GM18907 (cell line): ENCODE measurements at regions not wholly inside any gene's neighbourhood (a gene's known extent, or its start where the extent isn't known, plus 50 kb on each side); places are given as distances from the start of the nearest gene placed in this dataset.

ENCODE experiments used
- ATAC-seq: cut with Tn5 transposase; IDR thresholded peaks from one replicate; pipeline ENCODE4 v1.9.1; 2021; ENCODE audit warnings: mild to moderate bottlenecking, moderate library complexity; ENCODE audit not compliant: unreplicated experiment

- no peak for ATAC-seq
These were observed 724.2 kb upstream of the CELF2 start for GRCh38 chr10:10293481-10293951.

- ATAC-seq = no peak
These were observed 723.3 kb upstream of the CELF2 start for GRCh38 chr10:10294184-10294880.

- no peak for ATAC-seq
These were observed 722.7 kb upstream of the CELF2 start for GRCh38 chr10:10294881-10295529.

DNA sequence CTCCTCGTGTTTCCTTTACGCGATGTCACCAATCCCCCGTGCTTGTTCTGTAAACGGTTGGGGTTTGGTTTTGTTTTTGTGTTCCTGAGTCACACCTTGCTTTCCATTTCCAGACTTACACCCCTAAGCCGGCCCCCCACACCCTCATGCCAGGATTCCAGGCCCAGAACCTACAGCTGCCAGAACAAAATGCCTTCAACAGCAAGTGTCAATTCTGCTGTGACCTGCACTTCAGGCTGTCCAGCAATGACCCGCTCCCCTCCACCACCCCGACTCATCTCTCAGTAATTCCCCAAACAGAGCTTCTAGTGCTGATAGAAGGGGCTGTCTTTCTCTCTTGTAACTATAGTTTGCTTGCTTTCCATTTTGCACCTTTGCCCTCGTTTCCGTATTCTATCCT lies 722.1 kb upstream of the CELF2 start:
- no peak for ATAC-seq

- ATAC-seq = no peak
These were observed 715.0 kb upstream of the CELF2 start for GRCh38 chr10:10302689-10303088.

DNA sequence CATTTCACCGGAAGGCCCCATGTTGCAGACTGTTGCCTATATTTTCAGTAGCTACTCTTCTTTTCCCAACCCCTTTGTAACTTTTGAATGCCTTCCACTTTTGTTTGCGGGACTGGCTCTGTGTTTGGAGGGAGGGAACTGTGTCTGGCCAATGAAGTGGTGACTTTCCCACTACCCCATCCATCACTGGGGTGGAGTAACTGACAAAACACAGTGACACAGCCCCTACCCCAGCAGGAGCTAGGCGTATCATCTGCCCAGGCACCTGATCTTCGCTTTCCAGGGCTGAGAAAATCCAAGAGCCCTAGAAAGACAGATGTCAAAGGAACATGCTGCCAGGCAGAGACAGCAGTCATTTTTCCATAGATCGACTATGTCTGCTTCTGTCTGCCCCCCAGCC lies 710.6 kb upstream of the CELF2 start:
- ATAC-seq = no peak

GRCh38 chr10:10307551-10307950 lies 710.1 kb upstream of the CELF2 start:
- no peak for ATAC-seq

DNA sequence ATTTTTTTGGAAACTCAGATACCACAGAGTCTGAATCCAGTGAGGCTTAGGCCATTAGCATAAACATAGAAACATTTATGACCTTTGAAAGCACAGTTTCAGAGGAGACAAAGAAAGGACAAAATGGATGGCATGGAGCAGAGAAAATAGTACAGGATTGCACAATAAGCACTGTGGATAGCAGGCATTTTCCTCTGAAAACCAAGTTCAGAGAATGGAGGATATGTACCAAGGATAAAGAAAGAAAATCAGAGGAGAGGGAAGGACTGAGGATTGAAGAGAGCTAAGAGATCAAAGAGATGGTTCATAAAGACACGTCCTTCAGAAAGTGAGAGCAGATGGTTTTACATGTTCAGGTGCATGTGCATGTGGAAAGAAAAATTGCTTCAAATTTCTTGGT lies 707.2 kb upstream of the CELF2 start:
- ATAC-seq = no peak

DNA sequence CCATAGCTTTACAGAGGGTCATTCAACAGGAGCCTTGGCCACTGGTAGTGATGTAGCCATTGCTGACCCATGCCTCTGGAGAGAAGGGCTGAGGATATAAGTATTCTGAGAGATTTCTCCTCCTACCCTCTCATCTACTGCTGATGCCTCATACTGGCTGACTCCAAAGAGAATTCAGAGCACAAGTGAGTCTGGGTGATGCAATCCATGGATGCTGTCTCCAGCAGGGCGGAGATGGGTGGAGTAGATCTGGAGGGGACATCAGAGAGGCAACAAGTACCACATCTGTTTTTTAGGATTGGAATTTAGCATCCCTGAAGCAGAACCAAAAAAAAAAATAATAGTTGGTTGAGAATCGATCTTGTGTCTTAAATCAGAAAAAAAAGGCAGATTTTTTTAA lies 705.7 kb upstream of the CELF2 start:
- ATAC-seq = no peak

- no peak for ATAC-seq
These were observed 704.4 kb upstream of the CELF2 start for GRCh38 chr10:10313149-10313835.

DNA sequence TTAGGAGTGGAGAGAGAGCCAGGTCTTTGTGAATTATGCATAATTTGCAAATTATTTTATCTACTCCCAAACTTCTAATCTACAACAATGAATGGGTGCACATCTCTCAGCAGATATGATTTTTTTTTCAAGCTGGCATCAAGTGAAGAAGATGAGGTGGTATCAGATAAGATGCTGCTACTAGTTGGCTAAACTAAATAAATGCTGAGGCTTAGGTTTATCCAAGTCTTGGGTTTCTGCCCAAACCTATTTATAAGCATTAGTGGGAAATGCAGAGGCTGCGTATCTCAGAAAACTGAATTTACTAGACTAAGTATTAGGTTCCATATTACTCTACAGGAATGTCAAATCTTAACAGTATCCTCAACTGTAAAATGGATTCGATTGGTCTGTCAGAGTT lies 703.0 kb upstream of the CELF2 start:
- ATAC-seq = no peak

DNA sequence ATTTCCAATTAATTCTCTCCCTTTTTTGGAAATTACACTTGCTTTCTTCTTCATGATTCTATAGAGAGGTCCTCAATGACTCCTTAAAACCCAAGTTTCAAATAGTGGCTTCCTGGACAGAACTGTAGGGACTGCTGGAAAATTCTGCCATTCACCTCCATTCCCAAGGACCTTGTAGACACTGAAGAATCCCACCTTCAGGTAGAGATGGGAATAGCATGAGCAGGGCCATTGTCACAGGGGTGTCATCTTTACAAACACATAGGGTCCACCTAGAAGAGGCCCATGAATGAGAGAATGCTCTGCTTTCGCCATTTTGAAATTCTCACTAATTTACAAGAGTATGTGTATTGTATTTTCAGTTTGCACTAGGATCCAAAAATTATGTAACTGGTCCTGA lies 701.7 kb upstream of the CELF2 start:
- ATAC-seq = no peak

DNA sequence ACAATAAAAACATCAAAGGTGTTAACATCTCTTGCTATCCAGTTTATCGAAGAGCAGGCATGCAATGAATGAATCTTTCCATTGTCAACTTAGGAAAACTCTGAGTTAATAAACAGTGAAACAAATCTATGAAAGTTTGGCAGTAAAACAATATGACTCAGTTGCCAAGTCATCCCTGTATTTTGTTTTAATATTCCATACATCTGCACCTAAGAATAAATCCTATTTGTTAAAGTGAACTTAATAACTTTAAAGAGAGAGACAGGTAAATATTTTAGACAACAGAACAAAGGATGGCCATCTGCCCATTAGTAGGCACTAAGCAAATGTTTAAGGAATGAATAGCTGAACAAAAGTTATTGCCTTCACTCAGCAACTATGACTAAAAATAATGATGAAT lies 700.5 kb upstream of the CELF2 start:
- ATAC-seq = no peak

DNA sequence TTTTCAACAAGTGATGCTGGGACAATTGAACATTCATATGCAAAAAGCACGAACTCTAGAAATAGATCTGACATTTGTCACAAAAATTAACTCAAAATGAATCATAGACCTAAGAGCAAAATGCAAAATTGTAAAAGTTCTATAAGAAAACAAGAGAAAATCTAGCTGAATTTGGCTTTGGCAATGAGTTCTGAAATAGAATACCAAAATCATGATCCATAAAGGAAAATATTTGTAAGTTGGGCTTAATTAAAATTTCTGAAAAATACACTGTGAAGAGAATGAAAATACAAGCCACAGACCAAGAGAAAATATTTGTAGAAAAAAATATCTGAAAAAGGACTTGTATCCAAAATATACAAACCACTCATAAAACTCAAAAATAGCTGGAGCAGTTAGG lies 698.8 kb upstream of the CELF2 start:
- ATAC-seq = no peak

DNA sequence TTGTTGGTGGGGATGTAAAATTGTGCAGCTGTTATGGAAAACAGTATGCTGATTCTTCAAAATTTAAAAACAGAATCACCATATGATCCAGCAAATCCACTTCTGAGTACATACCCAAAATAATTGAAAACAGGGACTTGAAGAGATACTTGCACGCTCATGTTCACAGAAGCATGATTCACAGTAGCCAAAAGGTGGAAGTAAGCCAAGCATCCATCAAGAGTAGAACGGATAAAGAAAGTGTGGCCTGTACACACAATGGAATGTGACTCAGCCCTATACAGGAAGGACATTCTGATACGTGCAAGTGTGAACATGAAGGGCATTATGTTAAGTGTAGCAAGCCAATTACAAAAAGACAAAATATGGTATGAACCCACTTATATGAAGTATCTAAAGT lies 696.7 kb upstream of the CELF2 start:
- no peak for ATAC-seq

GRCh38 chr10:10326116-10326515 lies 691.6 kb upstream of the CELF2 start:
- no peak for ATAC-seq

- ATAC-seq = no peak
These were observed 689.7 kb upstream of the CELF2 start for GRCh38 chr10:10327934-10328333.

GRCh38 chr10:10330418-10330817 lies 687.3 kb upstream of the CELF2 start:
- no peak for ATAC-seq

DNA sequence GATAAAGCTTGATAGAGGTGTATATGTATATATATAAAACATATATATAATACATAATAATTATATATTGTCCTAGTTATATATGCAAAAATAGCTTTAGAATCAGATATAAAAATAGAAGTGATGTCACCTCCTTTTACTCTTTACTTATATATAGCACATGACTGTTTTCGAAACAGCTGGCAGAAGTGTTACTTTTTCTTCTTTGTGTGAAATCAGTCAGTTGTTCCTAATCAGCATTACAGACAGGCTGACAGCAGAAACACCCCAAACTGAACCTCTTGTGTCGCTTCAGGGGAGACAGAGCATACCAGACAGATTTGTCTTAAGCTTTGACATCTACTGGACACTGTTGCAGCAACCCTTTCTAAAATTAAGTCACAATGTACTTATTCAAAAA lies 684.9 kb upstream of the CELF2 start:
- ATAC-seq = no peak

GRCh38 chr10:10333622-10334021 lies 684.0 kb upstream of the CELF2 start:
- ATAC-seq = no peak

DNA sequence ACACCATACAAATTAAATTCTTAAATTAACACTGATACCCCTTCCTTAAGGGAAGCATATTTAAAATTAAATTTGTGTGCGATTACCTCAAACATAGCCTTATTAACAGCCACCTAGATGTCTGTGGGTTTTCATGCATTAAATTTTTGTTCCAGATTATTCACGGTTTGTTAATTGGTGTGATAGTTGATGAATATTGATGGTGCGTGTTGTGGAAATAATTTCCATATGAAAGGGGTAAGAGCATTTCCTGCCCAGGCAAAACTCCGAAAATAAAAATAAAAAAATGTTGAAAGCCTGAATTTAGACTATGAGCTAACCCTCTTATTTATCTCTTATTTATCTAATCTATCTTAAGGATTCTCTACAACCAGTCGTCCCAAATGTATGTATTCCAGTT lies 679.3 kb upstream of the CELF2 start:
- no peak for ATAC-seq
